ENCODE measurements at regions not wholly inside any gene's neighbourhood (a gene's known extent, or its start where the extent isn't known, plus 50 kb on each side); places are given as distances from the start of the nearest gene placed in this dataset.

GRCh38 chr4:164154416-164154815 is 599.5 kb upstream of the SMIM31 start:
- Histone ChIP-seq H4K20me1 (ENCODE audit: insufficient read depth, low read length) (no peaks in the 10 kb centered on the region), H3K9me3 (replicated peaks in 1 of 2; ENCODE audit: control insufficient read depth in 1 of 2, insufficient read depth in 1 of 2, low read length in 2 of 2) (no peaks in the 10 kb centered on the region), H3K36me3 (replicated peaks in 1 of 2; ENCODE audit: control insufficient read depth in 1 of 2, insufficient read depth in 2 of 2, low read length in 2 of 2) (no peaks in the 10 kb centered on the region), H3K27me3 (ENCODE audit: control insufficient read depth in 2 of 2, insufficient read depth in 2 of 2, low read length in 2 of 2) (no peaks in the 10 kb centered on the region), H3K27ac (ENCODE audit: low read depth in 1 of 2, low read length in 2 of 2) (no peak overlapping the region), H3K4me2 (replicated peaks; ENCODE audit: extremely low read depth, low read length, poor library complexity, severe bottlenecking) (no peak overlapping the region), H3K4me1 (ENCODE audit: control insufficient read depth in 1 of 2, insufficient read depth in 2 of 2, low read length in 2 of 2) (no peaks in the 10 kb centered on the region), H2AFZ (ENCODE audit: insufficient read depth, low read depth, low read length, poor library complexity, severe bottlenecking) (no peak overlapping the region), H3K9ac (ENCODE audit: insufficient read depth, low read length, poor library complexity, severe bottlenecking) (no peak overlapping the region), H3K79me2 (ENCODE audit: insufficient read depth, low read length) (no peaks in the 10 kb centered on the region), H3K4me3 (replicated peaks in 1 of 3; ENCODE audit: low read depth in 2 of 3, low read length in 3 of 3) (no peak overlapping the region)
- WGBS (ENCODE audit: insufficient coverage), result 100% methylated on average over 1 of the region's 4 CpGs
- Mint-ChIP-seq H3K36me3 (no peaks in the 10 kb centered on the region), H3K9me3 (peaks cover 0 to 4% (median 0%) of the 10 kb centered on the region in 7 donors), H3K4me1 (no peaks in the 10 kb centered on the region), H3K27me3 (ENCODE audit: low read depth in 3 of 3) (no peaks in the 10 kb centered on the region), H3K27ac (no peak overlapping the region), H3K4me3 (no peak overlapping the region)
- TF ChIP-seq CTCF (IDR thresholded peaks at IDR 0.05), result no peak
- intact Hi-C loops (cut with micrococcal nuclease), result no loop called here
- DNase-seq, result no peak

GRCh38 chr4:164169591-164169990 is 584.3 kb upstream of the SMIM31 start:
- H3K79me2 ChIP-seq (ENCODE audit: insufficient read depth, low read length), result no peaks in the 10 kb centered on the region
- Mint-ChIP-seq H3K4me3 (no peak overlapping the region), H3K27me3 (ENCODE audit: low read depth in 3 of 3) (no peaks in the 10 kb centered on the region), H3K36me3 (no peaks in the 10 kb centered on the region), H3K9me3 (peaks cover 0 to 3% (median 0%) of the 10 kb centered on the region in 7 donors), H3K4me1 (no peaks in the 10 kb centered on the region), H3K27ac (no peak overlapping the region)
- H2AFZ ChIP-seq (ENCODE audit: insufficient read depth, low read depth, low read length, poor library complexity, severe bottlenecking), result no peak overlapping the region
- intact Hi-C loops (cut with micrococcal nuclease), result no loop called here
- no peak overlapping the region for H3K4me2 ChIP-seq (replicated peaks; ENCODE audit: extremely low read depth, low read length, poor library complexity, severe bottlenecking)
- TF ChIP-seq CTCF (IDR thresholded peaks at IDR 0.05), result no peak
- H3K36me3 ChIP-seq (replicated peaks in 1 of 2; ENCODE audit: control insufficient read depth in 1 of 2, insufficient read depth in 2 of 2, low read length in 2 of 2), result no peaks in the 10 kb centered on the region
- H3K4me1 ChIP-seq (ENCODE audit: control insufficient read depth in 1 of 2, insufficient read depth in 2 of 2, low read length in 2 of 2), result no peaks in the 10 kb centered on the region
- H3K27ac ChIP-seq (ENCODE audit: low read depth in 1 of 2, low read length in 2 of 2), result no peak overlapping the region
- no peak for DNase-seq
- H4K20me1 ChIP-seq (ENCODE audit: insufficient read depth, low read length), result no peaks in the 10 kb centered on the region
- no peaks in the 10 kb centered on the region for H3K9me3 ChIP-seq (replicated peaks in 1 of 2; ENCODE audit: control insufficient read depth in 1 of 2, insufficient read depth in 1 of 2, low read length in 2 of 2)
- no peak overlapping the region for H3K4me3 ChIP-seq (replicated peaks in 1 of 3; ENCODE audit: low read depth in 2 of 3, low read length in 3 of 3)
- no peak overlapping the region for H3K9ac ChIP-seq (ENCODE audit: insufficient read depth, low read length, poor library complexity, severe bottlenecking)
- no peaks in the 10 kb centered on the region for H3K27me3 ChIP-seq (ENCODE audit: control insufficient read depth in 2 of 2, insufficient read depth in 2 of 2, low read length in 2 of 2)

Data from CD14-positive monocyte (primary cell).